C4-2B (cell line): ENCODE measurements at regions not wholly inside any gene's neighbourhood (a gene's known extent, or its start where the extent isn't known, plus 50 kb on each side); places are given as distances from the start of the nearest gene placed in this dataset.

Experiments
- CTCF ChIP-seq: fragments of 450-650 bp; conservative IDR thresholded peaks from 2 replicates; pipeline ENCODE4 v1.5.1; 2017; ENCODE audit warnings: mild to moderate bottlenecking
- ZFX ChIP-seq: fragments of 450-650 bp; IDR thresholded peaks from 2 replicates; pipeline ENCODE4 v1.6.1; 2017

- TF ChIP-seq CTCF (no peak), ZFX (no peak)
Measured at GRCh38 chr6:11459079-11459610, 78.4 kb upstream of the TMEM170B start.
